SK-MEL-5 (cell line): ENCODE measurements at regions not wholly inside any gene's neighbourhood (a gene's known extent, or its start where the extent isn't known, plus 50 kb on each side); places are given as distances from the start of the nearest gene placed in this dataset.

Experiments used
- DNase-seq: peaks from one replicate; pipeline ENCODE4 v3.0.0-alpha.2; 2016; ENCODE audit warnings: low read depth, low spot score
- in situ Hi-C: cut with HindIII; loops from 2 replicates; pipeline ENCODE4 v1.10.0; 2016; ENCODE audit warnings: low sequenced_read_pairs, high pct_unique_total_duplicates, low pct_unique_long_range_greater_than_20kb

DNA sequence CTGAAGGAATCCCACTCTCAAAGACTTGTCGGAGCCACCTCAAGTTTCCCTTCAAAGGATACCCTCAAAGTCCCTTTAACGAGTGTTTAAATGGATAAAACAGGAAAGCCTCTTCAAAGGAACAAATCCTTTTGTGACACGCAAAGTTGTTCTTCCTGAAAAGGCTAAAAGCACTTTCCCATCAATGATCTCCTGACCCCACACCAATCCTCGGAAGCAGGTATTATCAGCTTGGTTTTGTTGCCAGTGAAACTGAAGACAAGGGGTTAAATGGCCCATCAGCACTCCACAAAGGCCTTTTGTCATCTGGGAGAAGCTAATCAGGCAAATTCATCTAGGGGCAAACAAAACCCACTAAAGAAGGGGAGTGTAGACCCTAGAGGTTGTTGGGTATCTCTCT, 418.0 kb upstream of the ID2 start:
- in situ Hi-C loops = no loop called here
- no peak for DNase-seq

DNA sequence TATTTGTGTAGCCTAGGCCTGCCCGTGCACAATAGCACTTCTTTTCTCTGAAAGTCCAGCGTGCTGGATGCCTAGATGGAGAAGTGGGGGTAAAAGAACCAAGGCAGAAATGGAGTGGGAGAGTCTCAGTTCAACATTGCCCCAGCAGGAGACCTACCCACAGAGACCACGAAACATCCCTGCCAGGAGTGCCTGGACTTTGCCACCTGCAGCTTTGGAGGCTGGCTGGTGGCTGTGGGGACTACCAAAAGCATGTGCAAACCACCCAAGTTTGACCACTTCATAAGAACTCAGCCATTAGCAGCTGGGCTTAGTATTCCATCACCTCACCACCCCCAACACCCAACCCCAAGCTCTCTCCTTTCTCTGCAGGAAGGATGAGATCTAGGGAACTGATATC, 416.9 kb upstream of the ID2 start:
- in situ Hi-C loops = no loop called here

GRCh38 chr2:8265476-8266226, 416.2 kb upstream of the ID2 start:
- DNase-seq = no peak
- in situ Hi-C loops = no loop called here

More for the DNA sequence above, 416.9 kb upstream of the ID2 start:
- no peak for DNase-seq

DNA sequence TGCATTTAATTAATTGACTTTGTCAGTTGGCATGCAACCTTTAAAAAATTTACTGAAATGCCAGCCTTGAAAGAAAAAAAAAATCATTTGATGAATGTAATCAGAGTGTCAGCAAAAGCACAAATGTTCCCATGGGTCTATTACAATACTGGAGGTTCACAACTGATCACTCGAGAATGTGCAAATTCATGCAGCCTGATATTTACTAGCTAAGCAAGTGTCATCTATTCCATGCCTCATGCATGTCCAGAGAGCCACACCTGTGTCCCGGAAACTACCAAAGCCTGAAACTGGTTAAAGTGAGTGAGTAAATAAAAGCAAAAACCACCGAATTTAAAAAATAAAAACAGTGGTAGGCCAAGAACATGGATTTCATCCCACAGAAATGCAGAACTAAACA, 415.3 kb upstream of the ID2 start:
- no peak for DNase-seq
- in situ Hi-C loops = no loop called here

- in situ Hi-C loops = no loop called here
- peak; percentile 11 for DNase-seq
Observed at GRCh38 chr2:8267048-8267447, 414.8 kb upstream of the ID2 start.

- DNase-seq = no peak
- in situ Hi-C loops = no loop called here
Observed at GRCh38 chr2:8267721-8268120, 414.1 kb upstream of the ID2 start.

- in situ Hi-C loops = no loop called here
- DNase-seq = no peak
Observed at GRCh38 chr2:8268172-8268783, 413.6 kb upstream of the ID2 start.

- in situ Hi-C loops = no loop called here
- DNase-seq = no peak
Observed at GRCh38 chr2:8270699-8271098, 411.2 kb upstream of the ID2 start.

DNA sequence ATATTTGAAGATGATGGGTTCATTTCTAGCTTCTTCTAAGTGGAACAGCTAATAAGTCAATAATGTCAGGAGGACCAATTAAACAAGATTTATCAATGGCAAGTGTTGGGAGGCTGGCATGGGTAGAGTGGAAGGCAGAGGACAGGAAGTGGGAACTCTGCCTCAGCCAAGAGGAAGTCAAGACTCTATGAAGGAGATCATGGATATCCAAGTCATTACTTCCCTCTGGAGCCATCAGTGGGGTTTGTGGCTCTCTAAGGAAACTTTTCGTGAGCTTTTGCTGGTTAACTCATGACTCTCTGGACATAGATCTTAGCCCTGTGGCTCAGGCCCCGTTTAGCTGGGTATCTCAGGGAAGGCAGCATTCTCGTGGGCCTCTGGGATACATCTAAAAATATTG, 410.4 kb upstream of the ID2 start:
- in situ Hi-C loops = no loop called here

GRCh38 chr2:8276026-8276425, 405.8 kb upstream of the ID2 start:
- in situ Hi-C loops = no loop called here
- DNase-seq = no peak

More for the DNA sequence above, 410.4 kb upstream of the ID2 start:
- DNase-seq = no peak

DNA sequence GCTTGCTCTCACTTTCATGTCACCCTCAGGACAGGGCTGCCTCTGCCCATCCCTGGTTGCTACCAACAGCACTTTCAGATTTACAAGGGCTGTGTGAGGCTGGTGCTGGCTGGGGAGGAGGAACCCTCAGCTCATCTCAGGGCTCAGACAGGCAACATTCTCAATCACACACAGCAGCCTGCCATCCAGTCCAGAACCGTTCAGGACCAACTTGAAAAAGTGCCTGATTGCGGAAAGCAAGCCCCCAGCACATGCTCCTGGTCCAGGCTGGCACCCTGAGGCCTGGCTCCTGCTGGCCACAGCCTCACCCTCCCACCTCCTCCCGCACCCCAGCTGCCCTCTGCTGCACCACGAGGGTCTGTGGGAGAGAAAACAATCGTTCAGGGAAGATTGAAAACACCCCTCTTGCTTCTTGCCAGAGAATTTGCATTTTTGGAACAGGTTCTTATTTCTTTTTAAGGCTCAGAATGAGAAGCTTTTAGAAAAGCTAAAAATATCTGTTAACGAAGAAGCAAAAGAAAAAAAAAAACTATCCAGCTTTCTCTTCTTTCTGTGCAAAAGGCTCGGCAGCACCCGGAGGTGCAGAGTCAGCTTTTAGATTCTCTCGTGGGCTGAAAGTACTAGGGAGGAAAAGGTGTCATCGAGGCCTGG, 403.8 kb upstream of the ID2 start:
- in situ Hi-C loops = no loop called here
- DNase-seq = no peak

DNA sequence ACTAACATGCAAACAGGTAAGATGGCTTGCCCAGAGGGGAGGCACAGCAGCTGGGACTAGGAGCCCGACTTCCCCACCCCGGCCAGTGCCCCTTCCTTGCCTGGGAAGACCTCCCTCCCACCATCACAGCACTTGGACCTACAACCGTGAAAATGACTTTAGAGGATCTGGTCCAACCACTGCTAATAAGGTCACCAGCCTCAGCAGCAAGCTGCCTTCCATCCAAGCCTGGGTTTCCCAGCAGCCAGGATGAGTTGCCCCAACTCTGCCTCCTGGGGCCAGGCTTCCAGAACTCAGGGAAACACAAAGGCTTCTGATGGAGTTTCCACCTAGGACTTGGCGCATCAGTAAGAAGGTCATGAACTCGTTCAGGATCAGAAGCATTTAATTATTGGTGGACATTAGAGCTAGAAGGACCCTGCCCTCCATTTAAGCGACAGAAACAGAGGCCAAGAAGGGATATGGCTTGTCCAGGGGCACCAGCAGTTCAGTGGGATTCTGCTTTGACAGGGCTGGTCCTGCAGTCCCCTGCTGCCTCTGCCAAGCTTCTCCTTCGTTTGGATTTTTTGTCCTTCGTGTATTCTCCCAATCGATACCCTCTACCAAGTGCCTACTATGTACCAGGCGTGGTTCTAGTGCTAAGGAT, 403.0 kb upstream of the ID2 start:
- in situ Hi-C loops = no loop called here
- no peak for DNase-seq

DNA sequence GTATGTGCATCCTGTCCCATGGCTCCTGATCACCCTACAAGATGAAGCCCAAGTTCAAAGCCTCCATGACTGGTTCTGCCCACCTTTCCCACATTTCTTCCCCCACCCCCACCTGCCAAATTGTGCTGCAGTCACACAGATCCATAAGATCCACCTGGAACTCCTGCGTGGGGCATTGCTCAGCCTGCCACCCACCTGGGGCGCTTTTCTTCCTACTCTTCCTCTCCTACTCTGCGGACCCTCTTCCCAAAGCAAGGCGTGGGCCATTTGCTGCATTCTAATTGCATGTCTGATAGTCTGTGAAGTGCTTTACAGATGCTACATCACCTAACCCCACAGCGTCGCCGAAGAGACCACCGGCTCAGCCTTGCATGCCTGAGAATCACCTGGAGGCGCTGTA, 402.4 kb upstream of the ID2 start:
- in situ Hi-C loops = no loop called here
- no peak for DNase-seq

DNA sequence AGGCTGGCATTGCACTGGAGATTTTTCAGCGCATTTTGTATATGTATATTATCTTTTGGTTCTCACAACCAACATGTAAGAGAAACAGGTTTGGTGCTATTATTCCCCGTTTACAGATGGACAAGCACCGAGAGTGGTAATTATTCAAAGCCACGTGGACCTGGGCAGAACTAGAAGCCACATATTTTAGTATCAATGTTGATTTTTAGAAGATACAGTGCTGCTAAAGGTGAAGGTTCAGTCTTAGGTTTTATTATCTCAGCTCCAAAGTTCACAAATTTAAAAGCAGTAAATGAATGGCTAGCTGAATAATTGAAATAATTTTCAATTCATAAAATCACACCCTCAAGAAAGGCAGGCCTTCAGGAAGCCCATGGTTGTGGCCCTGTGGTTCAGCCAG, 400.6 kb upstream of the ID2 start:
- DNase-seq = no peak
- in situ Hi-C loops = no loop called here

DNA sequence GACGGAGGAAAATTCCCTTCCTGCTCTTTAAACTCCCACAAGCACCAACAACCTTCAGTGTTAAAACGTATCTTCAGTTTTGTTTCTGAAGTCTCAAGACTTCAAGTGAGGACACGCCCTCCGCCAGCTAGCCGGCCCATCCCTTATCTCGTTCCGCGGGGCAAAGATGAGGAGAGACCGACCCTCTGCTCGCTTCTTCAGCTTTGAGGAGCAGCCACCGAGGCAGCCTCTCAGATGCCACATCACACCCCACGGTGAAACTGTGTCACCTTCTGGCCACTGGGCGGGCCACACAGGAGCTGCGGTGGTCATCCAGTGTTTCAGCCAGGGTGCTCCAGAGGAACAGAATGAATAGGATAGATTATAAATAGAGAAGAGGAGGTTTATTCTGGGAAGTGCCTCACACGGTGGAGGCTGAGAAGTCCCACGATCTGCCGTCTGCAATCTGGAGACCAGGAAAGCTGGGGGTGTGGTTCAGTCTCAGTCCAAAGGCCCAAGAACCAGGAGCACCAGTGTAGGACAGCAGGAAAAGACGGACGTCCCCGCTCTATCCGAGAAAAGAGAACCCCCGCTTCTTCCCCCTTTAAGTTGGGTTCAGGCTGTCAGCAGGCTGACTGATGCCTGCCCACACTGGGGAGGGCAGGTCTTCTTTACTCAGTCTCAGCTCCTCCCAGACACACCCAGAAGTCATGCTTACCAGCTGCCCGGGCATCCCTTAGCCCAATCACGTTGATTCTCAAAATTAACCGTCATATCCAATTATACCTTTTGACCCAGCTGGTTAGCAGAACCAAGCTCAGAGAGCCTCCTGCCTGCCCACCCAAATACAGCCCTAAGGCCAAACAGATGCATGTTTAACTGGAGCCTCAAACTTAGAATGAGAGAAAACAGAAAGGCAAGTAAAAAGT, 399.7 kb upstream of the ID2 start:
- in situ Hi-C loops = no loop called here
- DNase-seq = no peak

DNA sequence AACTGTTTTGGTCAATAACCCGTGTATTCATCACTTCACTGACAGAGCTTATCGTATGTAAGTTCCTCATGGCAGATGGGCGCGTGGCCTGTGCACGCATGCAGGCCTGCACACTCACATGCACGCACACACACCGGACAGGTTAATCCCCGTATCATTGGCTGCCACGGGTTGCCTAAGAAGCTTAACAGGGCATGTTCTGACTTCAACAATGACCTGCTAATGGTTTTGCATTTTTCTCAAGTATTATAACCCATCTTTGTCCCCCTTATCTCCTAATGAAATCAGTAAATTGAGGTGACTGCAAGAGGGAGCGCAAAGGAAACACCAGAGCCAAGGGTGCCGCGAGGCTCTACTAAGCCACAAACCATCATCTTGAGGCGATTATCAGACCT, 399.0 kb upstream of the ID2 start:
- no peak for DNase-seq
- in situ Hi-C loops = no loop called here

GRCh38 chr2:8285081-8285480, 396.8 kb upstream of the ID2 start:
- in situ Hi-C loops = no loop called here

DNA sequence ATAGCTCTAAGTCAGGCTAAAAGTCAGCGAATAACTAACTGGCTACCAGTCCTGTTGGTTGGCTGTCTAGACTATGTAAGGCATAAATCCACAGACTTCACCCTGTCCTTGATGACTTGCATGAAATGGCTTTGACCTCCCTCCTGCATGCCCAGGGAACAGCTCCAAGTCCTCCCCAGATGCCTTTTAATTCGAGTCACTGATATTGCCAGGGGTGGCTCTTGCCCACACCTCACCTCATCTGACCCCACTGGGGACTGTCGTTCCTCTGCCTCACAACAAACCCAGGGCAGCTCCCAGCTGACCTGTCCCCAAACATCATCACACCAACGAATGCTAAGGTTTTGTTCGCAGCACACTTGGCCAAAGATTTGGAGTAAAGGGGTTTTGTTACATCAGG, 396.0 kb upstream of the ID2 start:
- no peak for DNase-seq
- in situ Hi-C loops = no loop called here

More at GRCh38 chr2:8285081-8285480, 396.8 kb upstream of the ID2 start:
- peak; percentile 60 for DNase-seq
